ENCODE measurements at regions not wholly inside any gene's neighbourhood (a gene's known extent, or its start where the extent isn't known, plus 50 kb on each side); places are given as distances from the start of the nearest gene placed in this dataset.

GRCh38 chr7:53446170-53446569 lies 410.7 kb downstream of the POM121L12 start:
- Histone ChIP-seq H3K27ac (no peak overlapping the region), H3K27me3 (no peaks in the 10 kb centered on the region), H3K4me1 (no peaks in the 10 kb centered on the region), H3K4me3 (no peak overlapping the region), H3K9me3 (no peaks in the 10 kb centered on the region), H3K36me3 (no peaks in the 10 kb centered on the region)
- WGBS, 2 donors (ENCODE audit: low coverage in 1 of 2): 55 to 80% methylated on average over 1 to 3 of the region's 3 CpGs
- TF ChIP-seq POLR2A (IDR thresholded peaks at IDR 0.05) (no peak), EP300 (IDR thresholded peaks at IDR 0.05) (no peak), CTCF (IDR thresholded peaks at IDR 0.05) (no peak), POLR2AphosphoS5 (IDR thresholded peaks at IDR 0.05) (no peak)
- ATAC-seq: no peak

- Histone ChIP-seq H3K36me3 (no peaks in the 10 kb centered on the region), H3K4me1 (no peaks in the 10 kb centered on the region), H3K9me3 (no peaks in the 10 kb centered on the region), H3K27ac (no peak overlapping the region), H3K4me3 (no peak overlapping the region), H3K27me3 (no peaks in the 10 kb centered on the region)
- TF ChIP-seq CTCF (IDR thresholded peaks at IDR 0.05) (no peak), POLR2AphosphoS5 (IDR thresholded peaks at IDR 0.05) (no peak), POLR2A (IDR thresholded peaks at IDR 0.05) (no peak), EP300 (IDR thresholded peaks at IDR 0.05) (no peak)
- no peak for ATAC-seq
- 59 to 67% methylated on average over 2 to 3 of the region's 3 CpGs for WGBS, 2 donors (ENCODE audit: low coverage in 1 of 2)
Observed at GRCh38 chr7:53458636-53459035, 423.2 kb downstream of the POM121L12 start.

- Histone ChIP-seq H3K4me1 (no peaks in the 10 kb centered on the region), H3K4me3 (no peak overlapping the region), H3K27ac (no peak overlapping the region), H3K9me3 (no peaks in the 10 kb centered on the region), H3K36me3 (no peaks in the 10 kb centered on the region), H3K27me3 (no peaks in the 10 kb centered on the region)
- ATAC-seq: no peak
- TF ChIP-seq POLR2AphosphoS5 (IDR thresholded peaks at IDR 0.05) (no peak), EP300 (IDR thresholded peaks at IDR 0.05) (no peak), POLR2A (IDR thresholded peaks at IDR 0.05) (no peak), CTCF (IDR thresholded peaks at IDR 0.05) (no peak)
- 67 to 76% methylated on average over 2 of the region's 2 CpGs for WGBS, 2 donors (ENCODE audit: low coverage in 1 of 2)
Observed at GRCh38 chr7:53466371-53466770, 430.9 kb downstream of the POM121L12 start.

- TF ChIP-seq EP300 (IDR thresholded peaks at IDR 0.05) (no peak), POLR2AphosphoS5 (IDR thresholded peaks at IDR 0.05) (no peak), CTCF (IDR thresholded peaks at IDR 0.05) (no peak), POLR2A (IDR thresholded peaks at IDR 0.05) (no peak)
- H3K4me3 ChIP-seq: no peak overlapping the region
- ATAC-seq: no peak
- H3K4me1 ChIP-seq: no peaks in the 10 kb centered on the region
- H3K27me3 ChIP-seq: no peaks in the 10 kb centered on the region
- WGBS, 2 donors (ENCODE audit: low coverage in 1 of 2): 66 to 68% methylated on average over 4 of the region's 4 CpGs
- H3K9me3 ChIP-seq: no peaks in the 10 kb centered on the region
- H3K27ac ChIP-seq: no peak overlapping the region
- H3K36me3 ChIP-seq: no peaks in the 10 kb centered on the region
Observed at GRCh38 chr7:53470336-53470970, 435.0 kb downstream of the POM121L12 start.

GRCh38 chr7:53473371-53473770 lies 437.9 kb downstream of the POM121L12 start:
- no peak overlapping the region for H3K4me3 ChIP-seq
- no peak overlapping the region for H3K27ac ChIP-seq
- TF ChIP-seq CTCF (IDR thresholded peaks at IDR 0.05) (no peak), POLR2A (IDR thresholded peaks at IDR 0.05) (no peak), EP300 (IDR thresholded peaks at IDR 0.05) (no peak), POLR2AphosphoS5 (IDR thresholded peaks at IDR 0.05) (no peak)
- H3K36me3 ChIP-seq: no peaks in the 10 kb centered on the region
- WGBS, 2 donors (ENCODE audit: low coverage in 1 of 2): 27 to 86% methylated on average over 1 of the region's 1 CpG
- H3K27me3 ChIP-seq: no peaks in the 10 kb centered on the region
- no peaks in the 10 kb centered on the region for H3K4me1 ChIP-seq
- ATAC-seq: no peak
- no peaks in the 10 kb centered on the region for H3K9me3 ChIP-seq

All from gastroesophageal sphincter (tissue), 4 donors.